GM12891 (cell line): ENCODE measurements at regions not wholly inside any gene's neighbourhood (a gene's known extent, or its start where the extent isn't known, plus 50 kb on each side); places are given as distances from the start of the nearest gene placed in this dataset.

ENCODE experiments used
- PAX5 ChIP-seq: IDR thresholded peaks from 2 replicates; pipeline ENCODE4 v1.6.1; 2011; ENCODE audit warnings: low read length, moderate library complexity, mild to moderate bottlenecking; ENCODE audit not compliant: insufficient read depth, severe bottlenecking
- POLR2A ChIP-seq: IDR thresholded peaks from 2 replicates; pipeline ENCODE4 v1.6.1; 2011; ENCODE audit warnings: low read depth, low read length, control low read depth
- POLR2AphosphoS5 ChIP-seq: IDR thresholded peaks from 2 replicates; pipeline ENCODE4 v1.6.1; 2011; ENCODE audit warnings: low read depth, low read length, control low read depth
- TAF1 ChIP-seq: IDR thresholded peaks from 2 replicates; pipeline ENCODE4 v1.6.1; 2011; ENCODE audit warnings: low read depth, low read length, control low read depth

DNA sequence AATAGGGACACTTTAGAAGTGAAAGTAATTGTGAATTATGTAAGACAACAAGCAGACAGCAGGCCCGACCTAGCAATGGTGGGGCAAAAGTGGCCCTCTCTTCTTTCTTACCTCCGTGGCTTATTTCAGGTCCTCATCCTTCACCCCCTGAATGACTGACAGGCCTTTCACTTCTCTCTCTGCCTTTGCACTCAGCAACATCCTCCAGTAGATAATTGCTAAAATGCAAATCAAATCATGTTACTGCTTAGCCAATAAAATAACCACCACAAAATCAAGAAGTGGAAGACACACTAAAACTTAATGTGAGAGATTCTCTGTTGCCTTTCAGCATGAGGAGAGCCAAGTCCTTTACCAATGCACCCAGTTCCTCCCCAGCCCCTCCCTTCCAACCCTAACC, 274.6 kb upstream of the ZNF32 start:
- TF ChIP-seq POLR2AphosphoS5 (no peak), POLR2A (no peak), TAF1 (no peak), PAX5 (no peak)
